GM18507 (cell line): ENCODE measurements at regions not wholly inside any gene's neighbourhood (a gene's known extent, or its start where the extent isn't known, plus 50 kb on each side); places are given as distances from the start of the nearest gene placed in this dataset.
"Not testable (repeated sequence)": the region's sequence is repeated elsewhere in the genome, so short reads cannot be mapped to it uniquely, and the experiment has no call there.

Experiments used
- DNase-seq: peaks from one replicate; pipeline ENCODE4 v3.0.0; 2011; ENCODE audit warnings: low read depth; ENCODE audit not compliant: insufficient read length; ENCODE audit errors: extremely low spot score
- FAIRE-seq: peaks from 2 replicates; lab custom pipeline; 2011; peaks lifted over from hg19 to GRCh38; lab: Jason Lieb, UNC

- FAIRE-seq, result no peak
- DNase-seq, result no peak
Observed at GRCh38 chr16:51243936-51244436, 92.9 kb upstream of the SALL1 start.

GRCh38 chr16:51242296-51242994 is 91.4 kb upstream of the SALL1 start:
- FAIRE-seq (no peak), DNase-seq (no peak)

DNA sequence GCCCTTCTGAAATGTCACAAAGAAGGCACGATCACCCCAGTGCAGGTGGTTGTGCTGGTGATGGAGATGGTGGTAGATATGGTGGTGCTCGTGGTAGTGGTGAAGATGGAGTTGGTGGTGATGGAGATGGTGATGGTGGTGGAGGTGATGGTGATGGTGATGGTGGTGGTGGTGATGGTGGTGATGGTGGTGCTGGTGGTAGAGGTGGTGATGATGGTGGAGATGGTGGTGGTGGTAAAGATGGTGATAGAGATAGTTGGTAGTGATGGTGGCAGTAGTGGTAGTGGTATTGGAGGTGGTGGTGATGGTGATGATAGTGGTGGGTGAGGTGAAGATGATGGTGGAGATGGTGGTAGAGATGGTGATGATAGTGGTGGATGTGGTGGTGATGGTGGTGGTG is 88.1 kb upstream of the SALL1 start:
- no peak for DNase-seq
- FAIRE-seq, result no peak

DNA sequence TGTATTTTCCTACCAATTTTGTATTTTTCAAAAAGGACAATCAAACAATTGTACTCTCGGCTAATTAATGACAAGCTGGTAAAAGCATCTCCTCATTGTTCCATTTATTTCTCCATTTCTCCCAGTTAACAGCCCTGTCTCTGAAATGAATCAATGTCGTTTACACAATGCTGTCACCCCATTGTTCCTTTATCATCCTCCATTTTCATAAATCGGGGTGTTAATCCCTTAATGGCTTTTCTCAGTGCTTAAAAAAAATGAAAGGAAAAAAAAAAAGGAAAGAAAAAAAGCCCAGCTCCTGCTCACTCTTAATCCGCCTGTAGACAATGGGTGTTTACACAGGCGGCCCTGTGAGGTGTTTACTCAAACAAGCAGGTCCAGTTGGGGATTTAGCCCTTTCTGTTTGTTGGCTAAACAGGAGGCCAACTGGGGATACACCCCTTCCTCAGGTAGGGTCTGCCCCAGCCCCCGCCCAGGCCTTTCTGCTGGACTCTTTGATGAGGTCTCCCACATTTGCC is 86.8 kb upstream of the SALL1 start:
- FAIRE-seq, result no peak

DNA sequence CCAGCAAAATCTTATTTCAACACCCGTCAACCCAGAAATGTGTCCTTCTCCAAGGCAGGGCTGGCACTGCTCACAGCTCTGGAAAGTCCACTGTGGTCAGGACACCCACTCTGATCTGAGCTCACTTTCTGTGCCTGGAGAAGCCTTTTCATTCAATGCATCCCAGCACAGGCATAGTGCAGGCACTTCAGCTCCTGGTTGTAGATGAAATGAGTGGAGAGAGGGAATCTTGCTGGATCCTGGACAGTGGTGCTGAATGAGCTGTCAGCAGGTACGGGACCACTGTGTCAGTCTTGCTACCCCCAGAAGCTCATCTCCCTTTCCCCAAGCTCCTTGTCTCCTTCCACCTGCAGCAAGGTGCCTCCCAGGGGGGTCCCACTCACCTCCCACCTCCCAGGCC is 86.1 kb upstream of the SALL1 start:
- no peak for DNase-seq
- no peak for FAIRE-seq

More for the DNA sequence above, 86.8 kb upstream of the SALL1 start:
- no peak for DNase-seq

DNA sequence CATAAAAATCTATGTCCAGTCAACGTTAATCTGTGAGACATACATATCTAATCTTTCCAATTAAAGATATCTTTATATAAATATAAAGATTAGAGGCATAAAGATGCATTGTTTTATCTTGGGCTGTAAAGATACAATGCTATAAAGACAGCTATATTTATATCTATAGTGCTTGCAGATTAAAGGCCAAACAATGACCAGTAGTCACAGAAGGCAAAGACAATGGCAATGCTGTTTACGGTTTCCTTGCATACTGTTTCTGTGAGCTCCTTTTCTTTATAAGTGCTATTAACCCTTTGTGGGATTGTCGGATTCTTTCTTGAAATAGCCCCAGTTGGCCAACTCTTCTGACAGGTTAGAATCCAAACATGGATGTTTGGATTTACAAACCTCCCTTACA is 85.5 kb upstream of the SALL1 start:
- no peak for DNase-seq
- no peak for FAIRE-seq

DNA sequence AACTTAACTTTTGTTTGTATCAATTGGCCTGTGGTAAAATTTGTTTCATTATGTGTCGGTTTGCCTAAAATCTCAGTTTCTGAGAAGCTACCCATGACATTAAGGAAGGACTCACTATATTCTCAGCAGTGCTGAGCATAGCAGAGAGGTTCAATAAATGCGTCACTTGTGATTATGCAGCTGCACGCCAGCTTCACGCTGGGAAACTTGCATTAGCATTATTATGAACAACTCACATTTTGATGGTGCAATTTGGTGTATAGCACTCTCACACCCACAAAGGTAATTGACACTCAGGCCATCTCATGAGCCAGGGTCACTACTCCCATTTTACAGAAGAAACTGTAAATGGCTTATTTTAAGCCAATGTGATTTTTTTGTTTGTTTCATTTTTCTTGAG is 80.6 kb upstream of the SALL1 start:
- no peak for DNase-seq
- no peak for FAIRE-seq

DNA sequence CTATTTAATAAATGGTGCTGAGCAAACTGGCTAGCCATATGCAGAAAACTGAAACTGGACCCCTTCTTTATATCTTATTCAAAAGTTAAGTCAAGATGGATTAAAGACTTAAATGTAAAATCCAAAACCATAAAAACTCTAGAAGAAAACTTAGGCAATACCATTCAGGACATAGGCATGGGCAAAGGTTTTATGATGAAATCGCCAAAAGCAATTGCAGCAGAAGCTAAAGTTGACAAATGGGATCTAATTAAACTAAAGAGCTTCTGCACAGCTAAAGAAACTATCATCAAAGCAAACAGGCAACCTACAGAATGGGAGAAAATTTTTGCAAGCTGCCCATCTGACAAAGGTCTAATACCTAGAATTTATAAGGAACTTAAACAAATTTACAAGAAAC is 79.0 kb upstream of the SALL1 start:
- FAIRE-seq, DNase-seq: not testable (repeated sequence)

DNA sequence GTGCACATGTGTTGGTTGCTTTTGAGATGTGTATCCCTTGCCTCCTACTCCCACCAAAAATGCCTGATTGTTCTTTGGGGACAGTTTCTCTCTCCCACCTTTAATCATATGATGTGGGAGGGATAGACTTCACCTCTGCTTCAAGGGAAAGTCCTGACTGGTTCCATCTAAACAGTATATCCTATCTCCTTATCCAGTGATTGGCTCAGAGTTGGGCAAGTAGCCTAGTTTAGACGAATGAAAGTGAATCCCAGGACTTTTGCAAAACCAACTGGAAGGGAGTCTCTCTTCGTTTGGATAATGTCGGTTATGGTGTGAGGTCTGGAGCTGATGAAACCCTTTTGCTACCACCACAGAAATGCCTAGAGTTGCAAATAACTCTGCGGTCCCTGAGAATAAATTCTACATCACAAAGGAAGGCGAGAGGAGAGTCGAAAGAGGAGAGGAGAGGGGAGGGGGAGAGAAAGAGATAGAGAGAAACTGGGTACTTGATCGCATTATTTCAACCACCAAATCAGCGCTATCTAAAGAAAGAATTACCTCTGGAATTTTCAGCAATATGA is 77.1 kb upstream of the SALL1 start:
- no peak for FAIRE-seq

GRCh38 chr16:51225878-51226277 is 74.8 kb upstream of the SALL1 start:
- FAIRE-seq (no peak), DNase-seq (no peak)

More for the DNA sequence above, 77.1 kb upstream of the SALL1 start:
- DNase-seq, result no peak

- FAIRE-seq (no peak), DNase-seq (no peak)
Observed at GRCh38 chr16:51224317-51224716, 73.2 kb upstream of the SALL1 start.

DNA sequence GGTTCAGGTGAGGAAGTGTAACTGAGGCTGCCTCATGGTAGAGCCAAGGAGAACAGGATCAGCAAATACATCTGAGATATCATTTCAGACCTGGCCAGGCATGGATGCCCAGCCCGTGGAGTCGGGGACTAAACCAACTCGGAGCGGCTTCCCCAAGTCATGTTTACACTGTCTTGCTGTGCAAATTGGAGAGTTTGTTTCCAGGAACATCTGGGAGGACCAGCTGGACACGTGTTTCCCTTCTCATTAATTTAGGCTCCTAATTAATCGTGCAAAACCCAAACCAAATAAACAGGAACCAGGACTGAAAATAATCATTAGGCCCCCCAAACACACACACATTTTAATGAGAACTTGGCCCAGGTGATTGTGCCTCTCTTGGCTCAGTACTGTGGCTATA is 70.9 kb upstream of the SALL1 start:
- FAIRE-seq, result no peak

GRCh38 chr16:51211148-51211547 is 60.1 kb upstream of the SALL1 start:
- FAIRE-seq (no peak), DNase-seq (no peak)

More for the DNA sequence above, 70.9 kb upstream of the SALL1 start:
- no peak for DNase-seq

DNA sequence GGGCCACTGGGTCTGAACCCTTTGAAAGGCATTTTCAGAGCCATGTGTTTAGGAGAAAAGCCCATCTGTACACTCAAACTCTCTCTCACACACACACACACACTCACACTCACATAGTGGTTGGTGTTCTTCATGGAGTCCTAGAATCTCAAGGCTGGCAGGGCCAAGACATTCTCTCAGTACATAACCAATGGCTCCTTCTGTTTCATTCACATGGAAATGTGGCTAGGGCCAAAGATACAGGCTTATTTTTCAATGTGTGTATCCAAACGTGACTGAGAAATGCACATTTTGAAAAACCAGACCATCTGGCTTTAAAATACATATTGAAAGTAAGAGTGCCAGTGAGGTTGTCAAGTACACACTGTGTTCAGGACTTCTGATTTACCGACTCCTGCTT is 59.0 kb upstream of the SALL1 start:
- no peak for FAIRE-seq

GRCh38 chr16:51201604-51202003 is 50.5 kb upstream of the SALL1 start:
- FAIRE-seq, result no peak
- no peak for DNase-seq

More for the DNA sequence above, 59.0 kb upstream of the SALL1 start:
- no peak for DNase-seq
